ENCODE measurements at regions not wholly inside any gene's neighbourhood (a gene's known extent, or its start where the extent isn't known, plus 50 kb on each side); places are given as distances from the start of the nearest gene placed in this dataset.

DNA sequence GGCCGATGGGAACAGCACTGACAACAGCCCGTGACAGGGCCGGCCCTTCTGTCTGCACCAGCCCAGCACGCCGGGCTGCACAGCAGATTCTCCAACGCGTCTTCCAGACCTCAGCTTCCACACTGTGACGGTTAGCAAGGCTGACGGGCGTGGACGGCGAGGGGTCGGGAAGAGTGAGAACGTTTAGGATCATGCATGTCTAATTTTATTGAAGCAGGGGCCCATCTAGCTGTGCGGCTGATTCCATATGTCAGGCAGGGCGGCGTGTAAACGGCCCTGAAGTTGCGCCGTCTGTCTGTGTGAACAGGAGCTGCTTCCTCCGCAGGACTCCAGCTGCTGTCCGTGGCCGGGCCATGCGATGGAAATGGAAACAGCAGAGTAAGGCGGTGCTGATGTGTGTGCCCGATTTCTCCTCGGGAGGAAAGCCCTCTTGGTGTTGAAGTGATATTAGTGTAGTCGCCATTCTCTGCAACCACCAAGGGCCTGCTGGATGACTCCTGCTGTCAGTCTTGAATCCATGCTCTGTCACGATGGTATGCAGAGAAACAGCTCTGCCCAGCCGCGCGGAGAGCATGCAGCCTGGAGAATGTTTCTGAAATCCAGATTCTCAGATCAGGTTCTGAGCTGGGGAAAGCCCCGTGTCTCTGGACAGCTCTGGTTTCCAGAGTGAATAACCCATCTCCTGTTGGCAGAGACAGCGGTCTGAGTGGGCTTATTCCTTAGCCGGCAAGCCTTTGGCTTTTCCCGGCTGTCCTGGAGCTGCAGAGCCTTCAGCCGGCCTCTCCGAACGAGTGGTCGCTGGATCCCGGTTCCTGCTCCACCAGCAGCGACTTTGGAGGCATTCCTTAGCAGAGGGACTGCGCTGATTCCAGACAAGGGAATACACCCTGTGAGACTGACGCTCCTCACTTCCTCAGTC lies 158.1 kb upstream of the UBE3A start:
- Histone ChIP-seq H2BK5ac (ENCODE audit: insufficient read length, low read length) (no peak overlapping the region), H2AK5ac (ENCODE audit: insufficient read length, low read length) (no peak overlapping the region), H3K27me3 (ENCODE audit: insufficient read depth, low read length) (no peaks in the 10 kb centered on the region), H3K56ac (ENCODE audit: insufficient read length, low read depth, low read length) (no peak overlapping the region), H2BK120ac (ENCODE audit: low read depth, low read length, poor library complexity, severe bottlenecking) (no peak overlapping the region), H3K23ac (ENCODE audit: insufficient read length, low read depth, low read length) (no peak overlapping the region), H3K4ac (ENCODE audit: low read depth, low read length) (no peak overlapping the region), H3K9me3 (ENCODE audit: control insufficient read depth, low read depth, low read length) (no peaks in the 10 kb centered on the region), H3K4me1 (ENCODE audit: insufficient read depth, low read length) (no peaks in the 10 kb centered on the region), H3K79me1 (ENCODE audit: insufficient read depth, low read depth, low read length, poor library complexity, severe bottlenecking) (no peaks in the 10 kb centered on the region), H3K9ac (ENCODE audit: extremely low read depth, insufficient read length, low read length) (no peak overlapping the region), H4K5ac (ENCODE audit: insufficient read length, low read depth, low read length) (no peak overlapping the region), H4K8ac (replicated peaks; ENCODE audit: insufficient read length, low read depth, low read length) (no peak overlapping the region), H3K23me2 (ENCODE audit: insufficient read length, low read depth, low read length, poor library complexity, severe bottlenecking) (no peaks in the 10 kb centered on the region), H3K27ac (ENCODE audit: insufficient read length, low read depth, low read length) (no peak overlapping the region), H3K18ac (ENCODE audit: insufficient read length, low read depth, low read length) (no peak overlapping the region), H4K91ac (ENCODE audit: insufficient read length, low read depth, low read length) (no peak overlapping the region), H3T11ph (ENCODE audit: low read length) (no peak overlapping the region), H2AFZ (ENCODE audit: low read length) (no peak overlapping the region), H3K79me2 (ENCODE audit: insufficient read depth, low read length) (no peaks in the 10 kb centered on the region), H3K14ac (ENCODE audit: insufficient read depth, low read length) (no peak overlapping the region; the same call in 1 of the 2 replicates), H2BK12ac (ENCODE audit: insufficient read length, low read depth, low read length) (no peak overlapping the region), H2BK15ac (ENCODE audit: low read depth, low read length) (no peak overlapping the region), H2BK20ac (ENCODE audit: low read depth, low read length, poor library complexity, severe bottlenecking) (no peak overlapping the region), H4K20me1 (ENCODE audit: control insufficient read depth, insufficient read depth, insufficient read length) (no peaks in the 10 kb centered on the region), H3K4me2 (ENCODE audit: insufficient read depth, insufficient read length, low read length) (no peak overlapping the region)
- TF ChIP-seq, protein P1, sequence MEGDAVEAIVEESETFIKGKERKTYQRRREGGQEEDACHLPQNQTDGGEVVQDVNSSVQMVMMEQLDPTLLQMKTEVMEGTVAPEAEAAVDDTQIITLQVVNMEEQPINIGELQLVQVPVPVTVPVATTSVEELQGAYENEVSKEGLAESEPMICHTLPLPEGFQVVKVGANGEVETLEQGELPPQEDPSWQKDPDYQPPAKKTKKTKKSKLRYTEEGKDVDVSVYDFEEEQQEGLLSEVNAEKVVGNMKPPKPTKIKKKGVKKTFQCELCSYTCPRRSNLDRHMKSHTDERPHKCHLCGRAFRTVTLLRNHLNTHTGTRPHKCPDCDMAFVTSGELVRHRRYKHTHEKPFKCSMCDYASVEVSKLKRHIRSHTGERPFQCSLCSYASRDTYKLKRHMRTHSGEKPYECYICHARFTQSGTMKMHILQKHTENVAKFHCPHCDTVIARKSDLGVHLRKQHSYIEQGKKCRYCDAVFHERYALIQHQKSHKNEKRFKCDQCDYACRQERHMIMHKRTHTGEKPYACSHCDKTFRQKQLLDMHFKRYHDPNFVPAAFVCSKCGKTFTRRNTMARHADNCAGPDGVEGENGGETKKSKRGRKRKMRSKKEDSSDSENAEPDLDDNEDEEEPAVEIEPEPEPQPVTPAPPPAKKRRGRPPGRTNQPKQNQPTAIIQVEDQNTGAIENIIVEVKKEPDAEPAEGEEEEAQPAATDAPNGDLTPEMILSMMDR (conservative IDR thresholded peaks at IDR 0.05): no peak
- peaks cover 0 to 14% (median 12%) of the 10 kb centered on the region in 3 experiments; a peak in 5 of 7 replicates for H3K36me3 Mint-ChIP-seq (ENCODE audit: insufficient read depth in 1 of 3, low read depth in 3 of 3)
- no peak overlapping the region for H3K4me3 Mint-ChIP-seq
- WGBS (ENCODE audit: extremely low coverage, insufficient read length, low lambda C conversion rate): no CpG with 5 or more reads among the region's 44 CpGs
- no peak for DNase-seq
- H3K4me1 Mint-ChIP-seq: peaks cover 0 to 3% of the 10 kb centered on the region in 2 experiments; a peak in 1 of 4 replicates
- peaks cover 5% of the 10 kb centered on the region for H3K27me3 Mint-ChIP-seq (ENCODE audit: low read depth)
- peaks cover 13 to 14% of the 10 kb centered on the region in 2 experiments for H3K9me3 Mint-ChIP-seq
- no peak overlapping the region for H3K27ac Mint-ChIP-seq
